Inferior parietal cortex (tissue), 1 donor: ENCODE measurements at regions not wholly inside any gene's neighbourhood (a gene's known extent, or its start where the extent isn't known, plus 50 kb on each side); places are given as distances from the start of the nearest gene placed in this dataset.
"Not testable (repeated sequence)": the region's sequence is repeated elsewhere in the genome, so short reads cannot be mapped to it uniquely, and the experiment has no call there.

Source experiments
- DNase-seq: peaks from one replicate; pipeline ENCODE4 v3.0.0-alpha.2; 2016; ENCODE audit errors: extremely low spot score

GRCh38 chr2:209160800-209161588, 262.9 kb upstream of the MAP2 start:
- no peak for DNase-seq

GRCh38 chr2:209162129-209162528, 261.7 kb upstream of the MAP2 start:
- no peak for DNase-seq

GRCh38 chr2:209181984-209182383, 241.9 kb upstream of the MAP2 start:
- no peak for DNase-seq

GRCh38 chr2:209186886-209187285, 237.0 kb upstream of the MAP2 start:
- DNase-seq = not testable (repeated sequence)

GRCh38 chr2:209189893-209190292, 234.0 kb upstream of the MAP2 start:
- no peak for DNase-seq

GRCh38 chr2:209191139-209191538, 232.7 kb upstream of the MAP2 start:
- no peak for DNase-seq

GRCh38 chr2:209194717-209195116, 229.1 kb upstream of the MAP2 start:
- DNase-seq = no peak

GRCh38 chr2:209208211-209208610, 215.6 kb upstream of the MAP2 start:
- DNase-seq = peak; percentile 27

- no peak for DNase-seq
Measured at GRCh38 chr2:209209943-209210342, 213.9 kb upstream of the MAP2 start.

- DNase-seq = no peak
Measured at GRCh38 chr2:209230560-209230959, 193.3 kb upstream of the MAP2 start.

- DNase-seq = no peak
Measured at GRCh38 chr2:209236377-209236776, 187.5 kb upstream of the MAP2 start.

GRCh38 chr2:209238765-209239584, 184.9 kb upstream of the MAP2 start:
- no peak for DNase-seq

GRCh38 chr2:209239585-209239938, 184.3 kb upstream of the MAP2 start:
- no peak for DNase-seq

- no peak for DNase-seq
Measured at GRCh38 chr2:209240204-209240603, 183.6 kb upstream of the MAP2 start.

- DNase-seq = no peak
Measured at GRCh38 chr2:209253544-209253943, 170.3 kb upstream of the MAP2 start.

GRCh38 chr2:209259767-209260166, 164.1 kb upstream of the MAP2 start:
- no peak for DNase-seq

- no peak for DNase-seq
Measured at GRCh38 chr2:209260281-209260680, 163.6 kb upstream of the MAP2 start.

- DNase-seq = not testable (repeated sequence)
Measured at GRCh38 chr2:209261366-209262053, 162.3 kb upstream of the MAP2 start.

GRCh38 chr2:209269024-209269423, 154.8 kb upstream of the MAP2 start:
- no peak for DNase-seq

GRCh38 chr2:209276000-209276399, 147.8 kb upstream of the MAP2 start:
- DNase-seq = no peak

GRCh38 chr2:209277444-209277843, 146.4 kb upstream of the MAP2 start:
- DNase-seq = no peak

- no peak for DNase-seq
Measured at GRCh38 chr2:209298601-209299000, 125.2 kb upstream of the MAP2 start.

- not testable (repeated sequence) for DNase-seq
Measured at GRCh38 chr2:209299478-209299877, 124.4 kb upstream of the MAP2 start.
